Mucosa of descending colon (tissue), 3 donors: ENCODE measurements at regions not wholly inside any gene's neighbourhood (a gene's known extent, or its start where the extent isn't known, plus 50 kb on each side); places are given as distances from the start of the nearest gene placed in this dataset.

Source experiments
- ATAC-seq: fragments of 200-7000 bp; cut with Tn5 transposase; one replicate; pipeline ENCODE4 v1.9.1; 2020; ENCODE audit warnings: mild to moderate bottlenecking, moderate library complexity
- DNase-seq, 3 donors: peaks; one replicate each; pipeline ENCODE4 v3.0.0-alpha.2; 2020
- H3K36me3 ChIP-seq: fragments of 200-600 bp; one replicate; pipeline ENCODE4 v1.8.0; 2021; ENCODE audit warnings: low read depth, mild to moderate bottlenecking
- H3K4me1 ChIP-seq: fragments of 200-600 bp; one replicate; pipeline ENCODE4 v1.8.0; 2021; ENCODE audit warnings: low read depth, mild to moderate bottlenecking
- H3K4me3 ChIP-seq: fragments of 200-600 bp; one replicate; pipeline ENCODE4 v1.8.0; 2021; ENCODE audit warnings: mild to moderate bottlenecking
- H3K9me3 ChIP-seq: fragments of 200-600 bp; one replicate; pipeline ENCODE4 v1.8.0; 2021; ENCODE audit warnings: mild to moderate bottlenecking
- CTCF ChIP-seq: fragments of 200-600 bp; IDR thresholded peaks from one replicate; pipeline ENCODE4 v1.8.0; 2022; ENCODE audit warnings: antibody characterized with exemption, mild to moderate bottlenecking
- intact Hi-C, 2 donors: fragments of 100-400 bp; cut with DNase I in 1 of 2; cut with micrococcal nuclease in 1 of 2; formaldehyde crosslinking; loops; one replicate each; pipeline versions ENCODE4 v1.11.0 to v1.11.1; 2022; cut with DNase I, micrococcal nuclease
- donor health status: DM: no; HTN: no; CAD: no; lungs with moderate emphysema.
- donor health status: DM: no; HTN: no; CAD: no.
- donor health status: DM: no; HTN: yes; CAD: no.

GRCh38 chr21:35625576-35625975 is 434.8 kb downstream of the SETD4 start:
- Histone ChIP-seq H3K4me3 (no peak overlapping the region), H3K36me3 (no peaks in the 10 kb centered on the region), H3K4me1 (no peaks in the 10 kb centered on the region), H3K9me3 (no peaks in the 10 kb centered on the region)
- DNase-seq = no peak
- intact Hi-C loops = no loop called here
- ATAC-seq = no peak
- TF ChIP-seq CTCF = no peak

DNA sequence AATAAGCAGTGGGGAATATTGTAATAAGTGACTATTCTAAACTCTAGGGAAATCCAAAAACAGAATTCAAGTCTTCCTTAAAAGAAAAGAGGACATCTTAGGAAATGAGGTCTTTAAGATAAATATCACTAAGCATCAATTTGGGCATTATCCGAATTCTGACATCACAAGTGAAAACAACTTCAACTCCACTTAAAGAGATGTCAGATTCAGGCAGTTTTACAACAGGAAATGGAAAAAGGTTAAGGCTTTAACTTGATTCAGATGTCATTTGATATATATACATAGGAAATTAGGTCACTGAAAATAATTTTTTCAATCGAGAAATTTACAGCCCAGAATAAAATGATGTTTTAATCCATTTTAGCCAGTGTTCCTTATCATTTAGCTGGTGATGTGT is 435.4 kb downstream of the SETD4 start:
- Histone ChIP-seq H3K9me3 (no peaks in the 10 kb centered on the region), H3K36me3 (no peaks in the 10 kb centered on the region), H3K4me1 (no peaks in the 10 kb centered on the region), H3K4me3 (no peak overlapping the region)
- ATAC-seq (no peak), DNase-seq (no peak)
- no peak for TF ChIP-seq CTCF
- intact Hi-C loops = no loop called here

GRCh38 chr21:35622612-35623011 is 437.7 kb downstream of the SETD4 start:
- Histone ChIP-seq H3K4me1 (no peaks in the 10 kb centered on the region), H3K36me3 (no peaks in the 10 kb centered on the region)
- no peak for TF ChIP-seq CTCF

GRCh38 chr21:35619184-35619583 is 441.1 kb downstream of the SETD4 start:
- DNase-seq (no peak), ATAC-seq (no peak)
- intact Hi-C loops = no loop called here
- TF ChIP-seq CTCF = no peak
- no peak overlapping the region for H3K4me3 ChIP-seq
- H3K9me3 ChIP-seq = no peaks in the 10 kb centered on the region
- H3K4me1 ChIP-seq = no peaks in the 10 kb centered on the region
- no peaks in the 10 kb centered on the region for H3K36me3 ChIP-seq

More at GRCh38 chr21:35622612-35623011, 437.7 kb downstream of the SETD4 start:
- ATAC-seq (no peak), DNase-seq (no peak)
- Histone ChIP-seq H3K9me3 (no peaks in the 10 kb centered on the region), H3K4me3 (no peak overlapping the region)
- intact Hi-C loops = no loop called here

DNA sequence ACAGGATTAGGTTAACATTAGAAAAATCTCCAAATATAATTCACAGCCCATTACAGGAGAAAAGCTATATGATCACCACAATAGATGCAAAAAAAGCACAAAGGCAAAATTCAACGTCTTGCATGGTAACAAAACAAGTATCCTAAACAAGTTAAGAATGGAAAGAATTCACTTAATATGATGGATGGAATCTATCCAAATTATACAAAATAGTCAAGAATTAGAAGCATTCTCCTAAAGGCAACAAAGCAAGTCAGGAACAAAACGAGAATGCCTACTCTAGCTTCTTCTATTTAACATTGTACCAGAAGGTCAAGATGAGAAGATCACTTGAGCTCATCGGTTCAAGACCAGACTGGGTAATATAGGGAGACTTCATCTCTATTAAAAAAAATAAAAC is 442.8 kb downstream of the SETD4 start:
- Histone ChIP-seq H3K9me3 (no peaks in the 10 kb centered on the region), H3K4me1 (no peaks in the 10 kb centered on the region), H3K36me3 (no peaks in the 10 kb centered on the region), H3K4me3 (no peak overlapping the region)
- TF ChIP-seq CTCF = no peak
- no peak for DNase-seq
- ATAC-seq = no peak
- intact Hi-C loops = no loop called here

- DNase-seq (no peak), ATAC-seq (no peak)
- intact Hi-C loops = no loop called here
- no peak for TF ChIP-seq CTCF
- H3K4me3 ChIP-seq = no peak overlapping the region
- no peaks in the 10 kb centered on the region for H3K4me1 ChIP-seq
- H3K36me3 ChIP-seq = no peaks in the 10 kb centered on the region
- H3K9me3 ChIP-seq = no peaks in the 10 kb centered on the region
These were observed 444.2 kb downstream of the SETD4 start for GRCh38 chr21:35616090-35616489.
